B cell (primary cell): ENCODE measurements at regions not wholly inside any gene's neighbourhood (a gene's known extent, or its start where the extent isn't known, plus 50 kb on each side); places are given as distances from the start of the nearest gene placed in this dataset.
"Not testable (repeated sequence)": the region's sequence is repeated elsewhere in the genome, so short reads cannot be mapped to it uniquely, and the experiment has no call there.

ENCODE experiments used
- ATAC-seq: fragments of 200-7000 bp; cut with Tn5 transposase; one replicate; pipeline ENCODE4 v1.10.0; 2021; ENCODE audit warnings: low read depth, mild to moderate bottlenecking, moderate number of reproducible peaks, moderate library complexity
- CTCF ChIA-PET: fragments of 350-600 bp; sonication (Branson Sonifier 250); formaldehyde crosslinking; loops from one replicate; lab custom pipeline; 2021; ENCODE audit warnings: antibody characterized with exemption, inconsistent platforms; lab: Charles Lee
- POLR2A ChIA-PET: fragments of 350-600 bp; sonication (Branson Sonifier 250); formaldehyde crosslinking; loops from one replicate; lab custom pipeline; 2021; ENCODE audit warnings: antibody characterized with exemption; lab: Charles Lee
- DNase-seq: peaks from one replicate; pipeline ENCODE4 v3.0.0; 2013
- H2AFZ ChIP-seq: 2 replicates; pipeline ENCODE4 v1.6.1; 2012; ENCODE audit warnings: mild to moderate bottlenecking, low read depth, low read length; ENCODE audit not compliant: insufficient read depth, poor library complexity, severe bottlenecking
- H3K27ac ChIP-seq, 2 donors: 1 replicate in 1 of 2; 2 replicates in 1 of 2; pipeline ENCODE4 v1.5.1; 2012 to 2013; ENCODE audit warnings: low read length in 2 of 2, mild to moderate bottlenecking in 2 of 2, moderate library complexity in 1 of 2
- H3K27me3 ChIP-seq, 4 experiments: fragments of 200-600 bp in 1 of 4; sonication (generic) in 1 of 4; replicated peaks in 1 of 4; 1 replicate in 2 of 4; 2 replicates in 2 of 4; pipeline versions ENCODE4 v1.6.1 to v1.7.0; 2013 to 2016; ENCODE audit warnings: low read length in 3 of 4, mild to moderate bottlenecking in 2 of 4, mixed read lengths in 1 of 4, moderate library complexity in 1 of 4; ENCODE audit not compliant: insufficient read depth in 4 of 4, control insufficient read depth in 3 of 4; ENCODE audit errors: control extremely low read depth in 1 of 4
- H3K36me3 ChIP-seq, 2 experiments: replicated peaks in 1 of 2; 1 replicate in 1 of 2; 2 replicates in 1 of 2; pipeline versions ENCODE4 v1.6.1 to v1.7.1; 2013; ENCODE audit warnings: low read length in 1 of 2; ENCODE audit not compliant: insufficient read depth in 2 of 2, control insufficient read depth in 1 of 2; ENCODE audit errors: control extremely low read depth in 1 of 2, extremely low read depth in 1 of 2
- H3K4me1 ChIP-seq, 2 donors: fragments of 200-600 bp in 1 of 2; sonication (generic) in 1 of 2; 1 replicate in 1 of 2; 2 replicates in 1 of 2; pipeline versions ENCODE4 v1.5.1 to v1.6.1; 2013 to 2017; ENCODE audit warnings: low read length in 2 of 2; ENCODE audit not compliant: control insufficient read depth in 2 of 2, insufficient read depth in 2 of 2
- H3K4me2 ChIP-seq: replicated peaks from 2 replicates; pipeline ENCODE3; 2012; ENCODE audit warnings: mild to moderate bottlenecking, low read depth, low read length; ENCODE audit not compliant: poor library complexity, severe bottlenecking
- H3K4me3 ChIP-seq, 5 experiments: fragments of 200-600 bp in 1 of 5; sonication (generic) in 1 of 5; 1 replicate in 3 of 5; 2 replicates in 2 of 5; pipeline versions ENCODE4 v1.5.1 to v1.7.0; 2011 to 2016; ENCODE audit warnings: low read length in 4 of 5, mild to moderate bottlenecking in 4 of 5, low read depth in 2 of 5, control low read depth in 1 of 5, moderate library complexity in 1 of 5; ENCODE audit not compliant: insufficient read depth in 1 of 5; ENCODE audit errors: control extremely low read depth in 1 of 5, extremely low read depth in 1 of 5
- H3K79me2 ChIP-seq: fragments of 200-600 bp; sonication (generic); one replicate; pipeline ENCODE4 v1.6.0; 2016; ENCODE audit warnings: low read length; ENCODE audit not compliant: control insufficient read depth, insufficient read depth
- H3K9ac ChIP-seq: fragments of 200-600 bp; sonication (generic); 2 replicates; pipeline ENCODE4 v1.6.1; 2017; ENCODE audit warnings: mild to moderate bottlenecking, low read length, moderate library complexity
- H3K9me3 ChIP-seq, 3 donors: one replicate each; pipeline versions ENCODE4 v1.6.1 to v1.7.1; 2013; ENCODE audit warnings: low read length in 2 of 3; ENCODE audit not compliant: control insufficient read depth in 2 of 3, insufficient read depth in 1 of 3; ENCODE audit errors: control extremely low read depth in 1 of 3
- H4K20me1 ChIP-seq: 2 replicates; pipeline ENCODE4 v1.6.0; 2012; ENCODE audit warnings: mild to moderate bottlenecking, low read length; ENCODE audit not compliant: insufficient read depth, control insufficient read depth, poor library complexity, severe bottlenecking
- H3K27ac Mint-ChIP-seq: one replicate; pipeline ENCODE4 v1.8.0; 2021; ENCODE audit warnings: mixed read lengths
- H3K27me3 Mint-ChIP-seq: one replicate; pipeline ENCODE4 v1.8.0; 2021; ENCODE audit warnings: mixed read lengths
- H3K4me1 Mint-ChIP-seq: one replicate; pipeline ENCODE4 v1.8.0; 2021; ENCODE audit warnings: mixed read lengths
- H3K4me3 Mint-ChIP-seq: one replicate; pipeline ENCODE4 v1.8.0; 2021; ENCODE audit warnings: mixed read lengths
- H3K9me3 Mint-ChIP-seq: one replicate; pipeline ENCODE4 v1.8.0; 2022; ENCODE audit warnings: mixed read lengths; ENCODE audit not compliant: insufficient read depth
- WGBS: methylation state at CpG from one replicate; pipeline ENCODE4 v1.1.5; 2013; ENCODE audit warnings: missing lambda C conversion rate; ENCODE audit not compliant: insufficient coverage; 5-methylcytosine and 5-hydroxymethylcytosine counted together
- intact Hi-C: fragments of 100-400 bp; cut with micrococcal nuclease; formaldehyde crosslinking; loops from one replicate; pipeline ENCODE4 v1.10.0; 2022

GRCh38 chr1:65119-65518, 386.4 kb downstream of the OR4F29 start, which contains the start of gene OR4F5:
Gene OR4F5, plus strand, starts transcription at chr1:65419.
- H3K9me3 Mint-ChIP-seq, intact Hi-C loops, CTCF ChIA-PET: not testable (repeated sequence)

DNA sequence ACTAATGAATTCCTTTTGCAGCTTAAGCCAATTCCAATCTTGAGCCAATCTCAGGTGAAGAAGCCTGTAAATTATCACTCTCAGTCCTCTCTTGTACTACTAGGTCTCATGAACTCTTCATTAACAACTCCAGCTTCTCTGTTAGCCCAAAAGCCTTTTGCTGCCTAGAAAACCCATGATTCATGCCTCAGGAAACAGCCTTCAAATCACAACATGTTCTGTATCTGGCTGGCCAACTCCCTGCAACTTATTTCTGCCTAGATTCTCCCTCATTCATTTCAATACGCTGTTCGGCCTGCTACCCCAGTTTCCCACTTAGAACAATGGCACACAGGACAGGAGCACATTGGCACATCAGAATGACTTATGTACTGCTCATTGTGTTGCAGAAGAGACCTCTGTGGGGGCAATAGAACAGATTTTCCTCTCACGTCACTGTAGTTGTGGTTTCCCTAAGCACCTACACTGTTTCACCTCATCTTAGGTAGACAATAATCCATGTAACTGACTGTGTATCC, 395.4 kb downstream of the OR4F29 start:
- H3K79me2 ChIP-seq, H4K20me1 ChIP-seq, H3K4me3 Mint-ChIP-seq, H3K27me3 ChIP-seq, H3K4me1 ChIP-seq, H3K9me3 Mint-ChIP-seq, H3K27me3 Mint-ChIP-seq, POLR2A ChIA-PET, intact Hi-C loops, ATAC-seq, H3K27ac Mint-ChIP-seq, H3K36me3 ChIP-seq, H2AFZ ChIP-seq, H3K4me3 ChIP-seq, H3K27ac ChIP-seq, H3K9ac ChIP-seq, H3K4me1 Mint-ChIP-seq, CTCF ChIA-PET, DNase-seq, H3K9me3 ChIP-seq, H3K4me2 ChIP-seq: not testable (repeated sequence)
- WGBS, result no CpG with 5 or more reads among the region's 3 CpGs

More at GRCh38 chr1:65119-65518, 386.4 kb downstream of the OR4F29 start, which contains the start of gene OR4F5:
- H3K79me2 ChIP-seq, H2AFZ ChIP-seq, H3K27ac ChIP-seq, H3K9me3 ChIP-seq, H3K27me3 ChIP-seq, POLR2A ChIA-PET, H3K4me3 Mint-ChIP-seq, H3K4me2 ChIP-seq, H3K36me3 ChIP-seq, H3K4me1 Mint-ChIP-seq, H3K9ac ChIP-seq, H3K4me3 ChIP-seq, DNase-seq, ATAC-seq, H4K20me1 ChIP-seq, H3K27me3 Mint-ChIP-seq, H3K4me1 ChIP-seq, H3K27ac Mint-ChIP-seq: not testable (repeated sequence)
- WGBS, result no CpG with 5 or more reads among the region's 2 CpGs

- WGBS, result no CpG with 5 or more reads among the region's 1 CpG
- not testable (repeated sequence) for H3K79me2 ChIP-seq
Measured at GRCh38 chr1:53182-53581, 398.3 kb downstream of the OR4F29 start.

DNA sequence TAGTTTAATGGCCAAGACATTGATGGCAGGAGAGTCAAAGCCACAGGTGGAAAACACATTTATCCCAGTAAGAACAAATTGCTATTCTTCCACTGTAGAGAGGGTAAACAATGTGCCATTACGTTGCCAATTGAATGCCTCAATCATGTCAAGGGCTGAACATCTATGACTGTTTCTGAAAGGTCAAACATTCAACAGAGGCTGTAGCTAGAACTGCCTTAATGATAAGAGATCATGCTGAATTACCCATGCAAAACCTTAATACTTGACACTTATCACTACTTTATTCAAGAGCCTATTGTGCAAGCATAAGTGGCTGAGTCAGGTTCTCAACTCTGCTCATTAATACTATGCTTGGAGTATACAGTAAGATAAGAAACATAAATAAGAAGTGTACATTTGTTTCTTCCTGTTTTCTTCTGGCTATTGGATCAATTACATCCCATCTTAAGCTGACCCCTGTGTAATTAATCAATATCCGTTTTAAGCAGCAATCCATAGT, 409.5 kb downstream of the OR4F29 start:
- H3K27me3 Mint-ChIP-seq, H3K4me3 Mint-ChIP-seq, H3K4me1 ChIP-seq, DNase-seq, H2AFZ ChIP-seq, H3K4me1 Mint-ChIP-seq, CTCF ChIA-PET, H3K79me2 ChIP-seq, H3K9me3 Mint-ChIP-seq, H3K27ac Mint-ChIP-seq, H3K36me3 ChIP-seq, ATAC-seq, H4K20me1 ChIP-seq, H3K27ac ChIP-seq, H3K4me3 ChIP-seq, H3K9ac ChIP-seq, POLR2A ChIA-PET, H3K4me2 ChIP-seq, H3K9me3 ChIP-seq, H3K27me3 ChIP-seq, intact Hi-C loops: not testable (repeated sequence)
- WGBS, result no CpG with 5 or more reads among the region's 2 CpGs

More at GRCh38 chr1:53182-53581, 398.3 kb downstream of the OR4F29 start:
- H4K20me1 ChIP-seq, H2AFZ ChIP-seq, H3K4me2 ChIP-seq, H3K4me3 ChIP-seq, H3K27me3 Mint-ChIP-seq, H3K9ac ChIP-seq, H3K27ac ChIP-seq, H3K9me3 ChIP-seq, DNase-seq, H3K27me3 ChIP-seq, H3K4me1 ChIP-seq, H3K4me1 Mint-ChIP-seq, intact Hi-C loops, H3K4me3 Mint-ChIP-seq, CTCF ChIA-PET, H3K36me3 ChIP-seq, ATAC-seq, POLR2A ChIA-PET, H3K27ac Mint-ChIP-seq, H3K9me3 Mint-ChIP-seq: not testable (repeated sequence)
